ENCODE measurements at regions not wholly inside any gene's neighbourhood (a gene's known extent, or its start where the extent isn't known, plus 50 kb on each side); places are given as distances from the start of the nearest gene placed in this dataset.

DNA sequence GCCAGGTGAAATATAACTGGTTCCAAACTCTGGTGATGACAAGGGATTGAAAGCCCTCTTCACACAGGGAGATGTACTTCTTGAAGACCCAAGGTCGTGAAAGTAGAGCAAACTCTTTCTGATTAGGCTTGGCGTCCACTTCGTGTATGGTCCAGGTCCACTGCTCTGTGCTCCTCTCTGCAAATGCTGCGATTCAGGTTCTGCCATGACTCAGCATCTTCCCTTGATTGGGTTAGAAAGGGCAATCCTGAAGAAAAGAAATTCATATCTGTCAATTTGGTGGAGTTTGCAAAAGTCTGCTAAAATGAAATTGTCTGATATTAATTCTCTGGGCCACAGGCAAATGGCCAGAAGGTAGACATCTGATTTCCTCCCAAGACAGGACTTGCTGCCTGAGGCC is 431.4 kb downstream of the ACTR3B start:
- TF ChIP-seq, protein P1, sequence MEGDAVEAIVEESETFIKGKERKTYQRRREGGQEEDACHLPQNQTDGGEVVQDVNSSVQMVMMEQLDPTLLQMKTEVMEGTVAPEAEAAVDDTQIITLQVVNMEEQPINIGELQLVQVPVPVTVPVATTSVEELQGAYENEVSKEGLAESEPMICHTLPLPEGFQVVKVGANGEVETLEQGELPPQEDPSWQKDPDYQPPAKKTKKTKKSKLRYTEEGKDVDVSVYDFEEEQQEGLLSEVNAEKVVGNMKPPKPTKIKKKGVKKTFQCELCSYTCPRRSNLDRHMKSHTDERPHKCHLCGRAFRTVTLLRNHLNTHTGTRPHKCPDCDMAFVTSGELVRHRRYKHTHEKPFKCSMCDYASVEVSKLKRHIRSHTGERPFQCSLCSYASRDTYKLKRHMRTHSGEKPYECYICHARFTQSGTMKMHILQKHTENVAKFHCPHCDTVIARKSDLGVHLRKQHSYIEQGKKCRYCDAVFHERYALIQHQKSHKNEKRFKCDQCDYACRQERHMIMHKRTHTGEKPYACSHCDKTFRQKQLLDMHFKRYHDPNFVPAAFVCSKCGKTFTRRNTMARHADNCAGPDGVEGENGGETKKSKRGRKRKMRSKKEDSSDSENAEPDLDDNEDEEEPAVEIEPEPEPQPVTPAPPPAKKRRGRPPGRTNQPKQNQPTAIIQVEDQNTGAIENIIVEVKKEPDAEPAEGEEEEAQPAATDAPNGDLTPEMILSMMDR (tag by site-specific recombination; IDR thresholded peaks at IDR 0.05) = no peak
- no peak for TF ChIP-seq KLF1 (tag by site-specific recombination; IDR thresholded peaks at IDR 0.05)
- no peak for TF ChIP-seq ZNF561 (tag by site-specific recombination; IDR thresholded peaks at IDR 0.05; ENCODE audit: borderline replicate concordance)
- TF ChIP-seq ZNF221 (tag by site-specific recombination; IDR thresholded peaks at IDR 0.05; ENCODE audit: borderline replicate concordance) = no peak
- TF ChIP-seq ZBTB21 (tag by site-specific recombination; IDR thresholded peaks at IDR 0.05) = no peak
- TF ChIP-seq, protein P2, sequence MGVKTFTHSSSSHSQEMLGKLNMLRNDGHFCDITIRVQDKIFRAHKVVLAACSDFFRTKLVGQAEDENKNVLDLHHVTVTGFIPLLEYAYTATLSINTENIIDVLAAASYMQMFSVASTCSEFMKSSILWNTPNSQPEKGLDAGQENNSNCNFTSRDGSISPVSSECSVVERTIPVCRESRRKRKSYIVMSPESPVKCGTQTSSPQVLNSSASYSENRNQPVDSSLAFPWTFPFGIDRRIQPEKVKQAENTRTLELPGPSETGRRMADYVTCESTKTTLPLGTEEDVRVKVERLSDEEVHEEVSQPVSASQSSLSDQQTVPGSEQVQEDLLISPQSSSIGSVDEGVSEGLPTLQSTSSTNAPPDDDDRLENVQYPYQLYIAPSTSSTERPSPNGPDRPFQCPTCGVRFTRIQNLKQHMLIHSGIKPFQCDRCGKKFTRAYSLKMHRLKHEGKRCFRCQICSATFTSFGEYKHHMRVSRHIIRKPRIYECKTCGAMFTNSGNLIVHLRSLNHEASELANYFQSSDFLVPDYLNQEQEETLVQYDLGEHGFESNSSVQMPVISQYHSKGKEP (tag by site-specific recombination; IDR thresholded peaks at IDR 0.05) = no peak
- TF ChIP-seq, protein P3, sequence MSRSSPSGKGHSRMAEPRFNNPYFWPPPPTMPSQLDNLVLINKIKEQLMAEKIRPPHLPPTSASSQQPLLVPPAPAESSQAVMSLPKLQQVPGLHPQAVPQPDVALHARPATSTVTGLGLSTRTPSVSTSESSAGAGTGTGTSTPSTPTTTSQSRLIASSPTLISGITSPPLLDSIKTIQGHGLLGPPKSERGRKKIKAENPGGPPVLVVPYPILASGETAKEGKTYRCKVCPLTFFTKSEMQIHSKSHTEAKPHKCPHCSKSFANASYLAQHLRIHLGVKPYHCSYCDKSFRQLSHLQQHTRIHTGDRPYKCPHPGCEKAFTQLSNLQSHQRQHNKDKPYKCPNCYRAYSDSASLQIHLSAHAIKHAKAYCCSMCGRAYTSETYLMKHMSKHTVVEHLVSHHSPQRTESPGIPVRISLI (tag by site-specific recombination; IDR thresholded peaks at IDR 0.05) = no peak
- no peak for TF ChIP-seq ZNF654 (tag by site-specific recombination; IDR thresholded peaks at IDR 0.05; ENCODE audit: low read depth)
- TF ChIP-seq ZNF785 (tag by site-specific recombination; IDR thresholded peaks at IDR 0.05) = no peak
- TF ChIP-seq YY1 (tag by site-specific recombination; IDR thresholded peaks at IDR 0.05) = no peak
- TF ChIP-seq, protein P4, sequence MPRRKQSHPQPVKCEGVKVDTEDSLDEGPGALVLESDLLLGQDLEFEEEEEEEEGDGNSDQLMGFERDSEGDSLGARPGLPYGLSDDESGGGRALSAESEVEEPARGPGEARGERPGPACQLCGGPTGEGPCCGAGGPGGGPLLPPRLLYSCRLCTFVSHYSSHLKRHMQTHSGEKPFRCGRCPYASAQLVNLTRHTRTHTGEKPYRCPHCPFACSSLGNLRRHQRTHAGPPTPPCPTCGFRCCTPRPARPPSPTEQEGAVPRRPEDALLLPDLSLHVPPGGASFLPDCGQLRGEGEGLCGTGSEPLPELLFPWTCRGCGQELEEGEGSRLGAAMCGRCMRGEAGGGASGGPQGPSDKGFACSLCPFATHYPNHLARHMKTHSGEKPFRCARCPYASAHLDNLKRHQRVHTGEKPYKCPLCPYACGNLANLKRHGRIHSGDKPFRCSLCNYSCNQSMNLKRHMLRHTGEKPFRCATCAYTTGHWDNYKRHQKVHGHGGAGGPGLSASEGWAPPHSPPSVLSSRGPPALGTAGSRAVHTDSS (tag by site-specific recombination; IDR thresholded peaks at IDR 0.05) = no peak
- TF ChIP-seq ZNF157 (tag by site-specific recombination; IDR thresholded peaks at IDR 0.05) = no peak
